Adrenal gland (tissue), 9 donors: ENCODE measurements at regions not wholly inside any gene's neighbourhood (a gene's known extent, or its start where the extent isn't known, plus 50 kb on each side); places are given as distances from the start of the nearest gene placed in this dataset.

Source experiments
- DNase-seq, 7 donors: peaks; one replicate each; pipeline ENCODE4 v3.0.0-alpha.2; 2019 to 2020
- H3K27ac ChIP-seq, 5 donors: fragments of 200-600 bp; sonication (generic) in 4 of 5; 1 replicate in 3 of 5; 2 replicates in 2 of 5; pipeline versions ENCODE4 v1.5.1 to v1.8.0; 2016 to 2020; ENCODE audit warnings: mild to moderate bottlenecking in 1 of 5
- H3K27me3 ChIP-seq: fragments of 200-600 bp; 2 replicates; pipeline ENCODE4 v1.8.0; 2021
- H3K36me3 ChIP-seq, 2 donors: fragments of 200-600 bp; replicated peaks in 1 of 2; 1 replicate in 1 of 2; 2 replicates in 1 of 2; pipeline versions ENCODE4 v1.5.1 to v1.8.0; 2018 to 2022
- H3K4me1 ChIP-seq, 2 donors: fragments of 200-600 bp; replicated peaks in 1 of 2; 1 replicate in 1 of 2; 2 replicates in 1 of 2; pipeline versions ENCODE4 v1.5.1 to v1.8.0; 2018 to 2021
- H3K4me3 ChIP-seq, 4 donors: fragments of 200-600 bp; sonication (generic) in 3 of 4; one replicate each; pipeline ENCODE4 v1.5.1; 2016 to 2018
- H3K9me3 ChIP-seq, 3 donors: fragments of 200-600 bp; sonication (generic) in 1 of 3; replicated peaks in 1 of 3; 1 replicate in 2 of 3; 2 replicates in 1 of 3; pipeline versions ENCODE4 v1.5.1 to v1.8.0; 2016 to 2021
- CTCF ChIP-seq, 6 experiments: fragments of 450-650 bp in 4 of 6; fragments of 200-600 bp in 2 of 6; sonication (generic) in 1 of 6; IDR thresholded peaks; 1 replicate in 5 of 6; 2 replicates in 1 of 6; pipeline versions ENCODE4 v1.5.1 to v1.8.0; 2016 to 2021; ENCODE audit warnings: antibody characterized with exemption in 6 of 6, mild to moderate bottlenecking in 2 of 6, moderate library complexity in 1 of 6
- POLR2A ChIP-seq, 2 donors: fragments of 450-650 bp; IDR thresholded peaks; one replicate each; pipeline ENCODE4 v1.6.1; 2017; ENCODE audit warnings: antibody characterized with exemption in 2 of 2, mild to moderate bottlenecking in 2 of 2, moderate library complexity in 1 of 2
- WGBS, 4 donors: extraction: QIAGEN DNeasy Blood & Tissue Kit in 2 of 4; methylation state at CpG; one replicate each; pipeline versions ENCODE4 v1.1.5 to v1.1.7; 2013 to 2017; 5-methylcytosine and 5-hydroxymethylcytosine counted together
- intact Hi-C, 2 donors: fragments of 100-400 bp; cut with DNase I; formaldehyde crosslinking; loops; one replicate each; pipeline versions ENCODE4 v1.14.1 to v1.15.0; 2022 to 2023
- donor health status: healthy with polysubstance abuse.
- donor health status: Bipolar disorder and iron deficiency.
- donor health status: DM: yes; HTN: yes; CAD: no.
- donor health status: DM: no; HTN: no; CAD: no.
- donor health status: DM: no; HTN: no; CAD: no.

DNA sequence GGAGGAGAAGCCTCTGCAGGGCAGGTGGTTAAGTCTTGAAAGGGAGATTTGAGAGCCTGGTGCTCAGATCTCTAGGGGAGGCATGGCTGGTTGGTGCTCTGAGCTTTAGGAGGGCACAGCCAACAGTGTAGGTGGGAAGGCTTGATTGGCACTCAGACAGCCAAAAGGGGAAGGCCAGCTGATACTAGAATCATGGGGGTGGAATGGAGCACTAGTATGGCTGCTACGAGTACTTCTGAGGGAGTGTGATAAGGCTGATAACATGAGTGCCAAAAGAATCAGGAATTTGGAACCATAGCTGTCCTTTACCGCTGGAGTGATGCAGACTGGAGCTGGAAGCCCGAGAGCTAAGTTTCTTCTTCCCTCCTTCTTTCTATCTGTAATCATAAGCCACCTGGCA is 184.6 kb upstream of the TBC1D5 start:
- H3K27me3 ChIP-seq: no peaks in the 10 kb centered on the region
- TF ChIP-seq POLR2A (IDR thresholded peaks at IDR 0.05) (no peak), CTCF (IDR thresholded peaks at IDR 0.05) (no peak)

GRCh38 chr3:17915341-17915740 is 172.9 kb upstream of the TBC1D5 start:
- H3K27me3 ChIP-seq: no peaks in the 10 kb centered on the region
- TF ChIP-seq CTCF (IDR thresholded peaks at IDR 0.05): no peak
- no peak for TF ChIP-seq POLR2A (IDR thresholded peaks at IDR 0.05)
- no peaks in the 10 kb centered on the region for H3K9me3 ChIP-seq
- H3K36me3 ChIP-seq: no peaks in the 10 kb centered on the region
- intact Hi-C loops: no loop called here
- no peak for DNase-seq
- no peak overlapping the region for H3K4me3 ChIP-seq
- H3K4me1 ChIP-seq: no peaks in the 10 kb centered on the region
- WGBS, 4 donors: 72 to 75% (median 72%) methylated on average over 4 of the region's 4 CpGs
- no peak overlapping the region for H3K27ac ChIP-seq

More for the DNA sequence above, 184.6 kb upstream of the TBC1D5 start:
- Histone ChIP-seq H3K9me3 (no peaks in the 10 kb centered on the region), H3K27ac (no peak overlapping the region), H3K36me3 (no peaks in the 10 kb centered on the region), H3K4me3 (no peak overlapping the region), H3K4me1 (no peaks in the 10 kb centered on the region)
- no peak for DNase-seq
- intact Hi-C loops: no loop called here
- WGBS, 4 donors: 72 to 92% (median 82%) methylated on average over 3 of the region's 3 CpGs

DNA sequence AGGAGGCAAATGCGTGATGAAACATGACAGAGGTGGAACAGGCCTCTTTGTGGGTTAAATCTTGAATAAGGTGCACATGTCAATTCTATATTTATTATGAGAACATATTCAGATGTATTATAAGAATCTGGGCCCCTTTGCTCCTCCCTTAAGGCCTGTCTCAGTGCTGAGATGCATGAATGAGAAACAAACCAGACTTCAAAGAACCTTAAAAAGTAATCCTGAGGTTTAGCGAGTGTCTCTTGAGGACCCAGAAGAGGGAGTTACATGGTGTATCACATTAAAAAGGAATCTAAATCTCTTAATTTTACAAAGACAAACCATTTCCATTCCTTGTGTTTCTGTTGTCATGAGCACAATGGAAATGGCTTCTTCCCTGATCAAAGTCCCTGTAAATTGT is 170.9 kb upstream of the TBC1D5 start:
- Histone ChIP-seq H3K4me3 (no peak overlapping the region), H3K4me1 (no peaks in the 10 kb centered on the region), H3K9me3 (no peaks in the 10 kb centered on the region), H3K27ac (no peak overlapping the region), H3K36me3 (no peaks in the 10 kb centered on the region), H3K27me3 (no peaks in the 10 kb centered on the region)
- intact Hi-C loops: no loop called here
- no peak for DNase-seq
- WGBS, 4 donors: 86 to 94% (median 88%) methylated on average over 2 of the region's 2 CpGs
- TF ChIP-seq CTCF (IDR thresholded peaks at IDR 0.05) (no peak), POLR2A (IDR thresholded peaks at IDR 0.05) (no peak)

DNA sequence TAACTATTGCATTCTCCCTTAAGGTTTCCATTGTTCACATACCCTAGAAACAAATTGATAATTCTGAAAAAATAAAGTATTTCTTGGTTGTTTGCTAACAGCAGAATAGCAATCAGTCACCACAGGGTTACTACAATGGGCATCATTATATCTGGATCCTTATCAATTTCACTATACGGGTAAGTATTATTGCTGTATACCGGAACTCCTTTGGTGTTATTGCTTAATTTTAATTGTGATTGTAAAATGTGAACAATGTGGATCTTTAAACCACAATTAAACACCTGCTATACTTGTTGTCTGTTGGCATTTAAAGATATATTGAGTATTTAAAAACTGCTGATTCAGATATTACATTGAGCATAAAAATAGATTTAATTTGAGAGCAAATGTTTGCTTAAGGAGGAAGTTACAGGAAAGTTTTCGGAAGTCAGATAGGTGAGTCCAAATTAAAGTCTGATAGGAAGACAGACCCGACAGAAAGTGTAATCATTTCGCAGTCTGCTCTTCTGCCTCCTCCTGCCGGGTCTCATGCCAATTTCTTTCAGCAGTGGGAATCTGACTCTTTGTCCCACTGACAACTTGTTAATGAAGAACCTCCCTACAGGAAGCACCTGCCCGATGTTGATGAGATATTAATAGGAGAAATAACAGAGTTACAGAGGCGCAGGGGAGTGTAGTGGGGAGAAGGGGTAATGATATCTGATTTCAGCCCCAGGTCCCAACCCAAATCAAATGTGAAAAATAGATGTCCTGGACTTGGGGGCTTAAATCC is 169.7 kb upstream of the TBC1D5 start:
- H3K36me3 ChIP-seq: no peaks in the 10 kb centered on the region
- whole genome bisulfite sequencing, 4 donors: 60 to 71% (median 63%) methylated on average over 8 of the region's 8 CpGs
- no peaks in the 10 kb centered on the region for H3K27me3 ChIP-seq
- DNase-seq: no peak
- no peaks in the 10 kb centered on the region for H3K4me1 ChIP-seq
- no peak overlapping the region for H3K4me3 ChIP-seq
- H3K27ac ChIP-seq: no peak overlapping the region
- no peaks in the 10 kb centered on the region for H3K9me3 ChIP-seq
- TF ChIP-seq CTCF (IDR thresholded peaks at IDR 0.05) (no peak), POLR2A (IDR thresholded peaks at IDR 0.05) (no peak)
- intact Hi-C loops: no loop called here
